SK-N-SH (cell line): ENCODE measurements at regions not wholly inside any gene's neighbourhood (a gene's known extent, or its start where the extent isn't known, plus 50 kb on each side); places are given as distances from the start of the nearest gene placed in this dataset.

Source experiments
- CTCF ChIA-PET: fragments of 300-600, 350-600 bp; formaldehyde crosslinking; extraction: SDS; loops from one replicate; lab custom pipeline; 2021; lab: Yijun Ruan, JAX
- POLR2A ChIA-PET: fragments of 350-600 bp; sonication (Branson Sonifier 250); formaldehyde crosslinking; extraction: SDS; loops from one replicate; lab custom pipeline; 2020; ENCODE audit warnings: antibody characterized with exemption, inconsistent platforms; lab: Yijun Ruan, JAX
- DNase-seq: peaks from one replicate; pipeline ENCODE4 v3.0.0; 2012
- H2AFZ ChIP-seq: fragments of 200-600 bp; sonication (generic); 2 replicates; pipeline ENCODE4 v1.8.1; 2016; ENCODE audit warnings: antibody characterized with exemption, mild to moderate bottlenecking, low read depth
- H3F3A ChIP-seq: fragments of 200-600 bp; sonication (generic); replicated peaks from 2 replicates; pipeline ENCODE3; 2016; ENCODE audit warnings: antibody characterized with exemption, mild to moderate bottlenecking; ENCODE audit not compliant: insufficient read depth
- H3K27ac ChIP-seq, 2 experiments: fragments of 200-500 bp in 1 of 2; fragments of 200-600 bp in 1 of 2; sonication (Bioruptor generic) in 1 of 2; sonication (generic), shearing (Covaris generic) in 1 of 2; 2 replicates each; pipeline versions ENCODE4 v1.5.1 to v1.6.1; 2014 to 2016; ENCODE audit warnings: low read depth in 2 of 2, inconsistent platforms in 1 of 2, low read length in 1 of 2, mild to moderate bottlenecking in 1 of 2, mixed read lengths in 1 of 2
- H3K27me3 ChIP-seq: fragments of 200-600 bp; sonication (generic), shearing (Covaris generic); 2 replicates; pipeline ENCODE4 v1.6.1; 2016; ENCODE audit warnings: mixed run types; ENCODE audit not compliant: insufficient read depth
- H3K36me3 ChIP-seq, 2 experiments: fragments of 200-500 bp in 1 of 2; fragments of 200-600 bp in 1 of 2; sonication (Bioruptor generic) in 1 of 2; sonication (generic) in 1 of 2; replicated peaks in 1 of 2; 2 replicates each; pipeline versions ENCODE3 to v1.5.1; 2014 to 2016; ENCODE audit warnings: low read length in 1 of 2, mild to moderate bottlenecking in 1 of 2; ENCODE audit not compliant: insufficient read depth in 2 of 2, control insufficient read depth in 1 of 2
- H3K4me1 ChIP-seq, 2 experiments: fragments of 200-500 bp in 1 of 2; fragments of 200-600 bp in 1 of 2; sonication (Bioruptor generic) in 1 of 2; sonication (generic), shearing (Covaris generic) in 1 of 2; 2 replicates each; pipeline versions ENCODE4 v1.5.1 to v1.6.1; 2014 to 2016; ENCODE audit warnings: low read depth in 1 of 2, low read length in 1 of 2, mixed run types in 1 of 2; ENCODE audit not compliant: insufficient read depth in 2 of 2, control insufficient read depth in 1 of 2
- H3K4me2 ChIP-seq: fragments of 200-600 bp; sonication (generic), shearing (Covaris generic); 2 replicates; pipeline ENCODE4 v1.6.1; 2017; ENCODE audit warnings: mixed run types
- H3K4me3 ChIP-seq, 2 experiments: fragments of 200-500 bp in 1 of 2; fragments of 200-600 bp in 1 of 2; sonication (Bioruptor generic) in 1 of 2; sonication (generic), shearing (Covaris generic) in 1 of 2; 2 replicates each; pipeline versions ENCODE4 v1.5.1 to v1.8.1; 2014 to 2016; ENCODE audit warnings: low read depth in 2 of 2, inconsistent platforms in 1 of 2, low read length in 1 of 2, mild to moderate bottlenecking in 1 of 2, mixed read lengths in 1 of 2, moderate library complexity in 1 of 2
- H3K79me2 ChIP-seq: fragments of 200-600 bp; sonication (generic); 2 replicates; pipeline ENCODE4 v1.8.1; 2017; ENCODE audit warnings: mild to moderate bottlenecking; ENCODE audit not compliant: insufficient read depth
- H3K9ac ChIP-seq: fragments of 200-600 bp; sonication (generic); 2 replicates; pipeline ENCODE4 v1.6.1; 2017; ENCODE audit warnings: mixed run types
- H3K9me2 ChIP-seq: fragments of 200-600 bp; sonication (generic); 2 replicates; pipeline ENCODE4 v1.6.1; 2017; ENCODE audit warnings: mixed run types
- H3K9me3 ChIP-seq: fragments of 200-600 bp; sonication (generic); 2 replicates; pipeline ENCODE4 v1.6.1; 2017; ENCODE audit warnings: mixed run types, mild to moderate bottlenecking, moderate library complexity
- H4K20me1 ChIP-seq: fragments of 200-600 bp; sonication (generic); 2 replicates; pipeline ENCODE4 v1.6.1; 2017; ENCODE audit warnings: mild to moderate bottlenecking, mixed run types; ENCODE audit not compliant: insufficient read depth
- CHD2 ChIP-seq: fragments of 150-350 bp; IDR thresholded peaks from 2 replicates; pipeline ENCODE4 v1.6.1; 2018; ENCODE audit warnings: low read length; ENCODE audit not compliant: partially characterized antibody
- EP300 ChIP-seq, 2 experiments: IDR thresholded peaks; 2 replicates each; pipeline versions ENCODE4 v1.4.0 to v1.6.1; 2012; ENCODE audit warnings: borderline replicate concordance in 1 of 2, low read depth in 1 of 2, low read length in 1 of 2
- FOSL2 ChIP-seq: IDR thresholded peaks from 2 replicates; pipeline ENCODE4 v1.4.0; 2012; ENCODE audit warnings: low read depth, mild to moderate bottlenecking, moderate library complexity, borderline replicate concordance
- FOXJ3 ChIP-seq: sonication (generic); formaldehyde crosslinking; IDR thresholded peaks from 2 replicates; pipeline ENCODE4 v1.5.1; 2020; ENCODE audit warnings: mild to moderate bottlenecking, missing genetic modification reagents
- GABPA ChIP-seq: IDR thresholded peaks from 2 replicates; pipeline ENCODE4 v1.4.0; 2012; ENCODE audit warnings: low read depth, mild to moderate bottlenecking
- JUND ChIP-seq: IDR thresholded peaks from 2 replicates; pipeline ENCODE4 v1.4.0; 2012
- MXI1 ChIP-seq: IDR thresholded peaks from 2 replicates; pipeline ENCODE4 v1.6.1; 2012; ENCODE audit warnings: mild to moderate bottlenecking, low read depth, low read length, improper control_type of control experiment
- NFIC ChIP-seq: IDR thresholded peaks from 2 replicates; pipeline ENCODE4 v1.4.0; 2012; ENCODE audit warnings: borderline replicate concordance
- NRF1 ChIP-seq: IDR thresholded peaks from 2 replicates; pipeline ENCODE4 v1.6.1; 2012; ENCODE audit warnings: low read depth, mild to moderate bottlenecking, low read length
- POLR2AphosphoS5 ChIP-seq: IDR thresholded peaks from 2 replicates; pipeline ENCODE4 v1.6.1; 2012; ENCODE audit warnings: low read depth, low read length
- RAD21 ChIP-seq: IDR thresholded peaks from 2 replicates; pipeline ENCODE4 v1.6.1; 2012; ENCODE audit warnings: mild to moderate bottlenecking, low read length
- RCOR1 ChIP-seq: fragments of 150-350 bp; IDR thresholded peaks from 2 replicates; pipeline ENCODE4 v1.6.1; 2017; ENCODE audit warnings: antibody characterized with exemption, low read length
- SIN3A ChIP-seq: IDR thresholded peaks from 2 replicates; pipeline ENCODE4 v1.6.1; 2012; ENCODE audit warnings: low read depth, mild to moderate bottlenecking, low read length, moderate library complexity, borderline replicate concordance
- TEAD4 ChIP-seq: IDR thresholded peaks from 2 replicates; pipeline ENCODE4 v1.4.0; 2012; ENCODE audit warnings: mild to moderate bottlenecking, borderline replicate concordance; ENCODE audit not compliant: insufficient read depth
- WGBS: methylation state at CpG from one replicate; pipeline ENCODE4 v1.1.6; 2017; ENCODE audit warnings: low lambda C conversion rate; 5-methylcytosine and 5-hydroxymethylcytosine counted together
- TF ChIP-seq, protein P1 (sequence below): IDR thresholded peaks from 2 replicates; pipeline ENCODE4 v1.4.0; 2012; ENCODE audit warnings: low read depth, borderline replicate concordance
- TF ChIP-seq, protein P2 (sequence below): fragments of 200-600 bp; sonication (generic); IDR thresholded peaks from 2 replicates; pipeline ENCODE4 v1.6.1; 2017; ENCODE audit warnings: antibody characterized with exemption, mild to moderate bottlenecking, moderate library complexity
- TF ChIP-seq, protein P3 (sequence below): fragments of 150-350 bp; IDR thresholded peaks from 2 replicates; pipeline ENCODE4 v1.6.1; 2017; ENCODE audit warnings: antibody characterized with exemption, low read length, low read depth, borderline replicate concordance
- TF ChIP-seq, protein P4 (sequence below): fragments of 150-350 bp; IDR thresholded peaks from 2 replicates; pipeline ENCODE4 v1.6.1; 2016; ENCODE audit warnings: mild to moderate bottlenecking, low read depth, low read length

DNA sequence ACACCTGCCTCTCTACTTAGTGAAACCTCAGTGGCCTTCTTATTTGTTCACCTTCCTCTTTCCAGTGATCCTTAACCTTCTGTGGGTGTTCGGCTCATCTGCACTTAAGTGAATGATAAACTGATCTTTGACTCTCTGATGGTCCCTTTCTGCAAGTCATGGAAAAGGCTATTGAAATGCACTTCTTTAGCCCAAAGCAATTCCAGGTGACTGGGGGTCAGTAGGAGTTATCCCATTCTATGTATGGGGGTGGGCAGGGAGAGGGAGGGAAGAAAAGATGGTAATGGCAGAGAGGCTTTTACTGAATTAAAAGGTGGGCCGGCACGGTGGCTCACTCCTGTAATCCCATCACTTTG, 170.8 kb downstream of the RGS9 start:
- Histone ChIP-seq H3K36me3 (no peaks in the 10 kb centered on the region), H3F3A (no peaks in the 10 kb centered on the region), H3K27me3 (peaks cover 30% of the 10 kb centered on the region; the same call in 1 of the 2 replicates), H3K9ac (no peak overlapping the region), H3K9me3 (no peaks in the 10 kb centered on the region), H3K4me1 (no peaks in the 10 kb centered on the region), H2AFZ (no peak overlapping the region), H3K9me2 (no peaks in the 10 kb centered on the region), H4K20me1 (no peaks in the 10 kb centered on the region), H3K4me3 (no peak overlapping the region), H3K79me2 (no peaks in the 10 kb centered on the region), H3K4me2 (no peak overlapping the region), H3K27ac (no peak overlapping the region)
- POLR2A ChIA-PET, result no interaction called here
- TF ChIP-seq FOXJ3 (CRISPR knock-in tag) (no peak), NRF1 (no peak), NFIC (no peak), TEAD4 (no peak), MXI1 (no peak), SIN3A (no peak), FOSL2 (no peak), RAD21 (no peak), GABPA (no peak), JUND (no peak), POLR2AphosphoS5 (no peak), EP300 (IDR thresholded peaks at IDR 0.05; ENCODE audit: borderline replicate concordance in 1 of 2, low read depth in 1 of 2, low read length in 1 of 2) (no peak), CHD2 (no peak), RCOR1 (no peak)
- TF ChIP-seq, protein P1, sequence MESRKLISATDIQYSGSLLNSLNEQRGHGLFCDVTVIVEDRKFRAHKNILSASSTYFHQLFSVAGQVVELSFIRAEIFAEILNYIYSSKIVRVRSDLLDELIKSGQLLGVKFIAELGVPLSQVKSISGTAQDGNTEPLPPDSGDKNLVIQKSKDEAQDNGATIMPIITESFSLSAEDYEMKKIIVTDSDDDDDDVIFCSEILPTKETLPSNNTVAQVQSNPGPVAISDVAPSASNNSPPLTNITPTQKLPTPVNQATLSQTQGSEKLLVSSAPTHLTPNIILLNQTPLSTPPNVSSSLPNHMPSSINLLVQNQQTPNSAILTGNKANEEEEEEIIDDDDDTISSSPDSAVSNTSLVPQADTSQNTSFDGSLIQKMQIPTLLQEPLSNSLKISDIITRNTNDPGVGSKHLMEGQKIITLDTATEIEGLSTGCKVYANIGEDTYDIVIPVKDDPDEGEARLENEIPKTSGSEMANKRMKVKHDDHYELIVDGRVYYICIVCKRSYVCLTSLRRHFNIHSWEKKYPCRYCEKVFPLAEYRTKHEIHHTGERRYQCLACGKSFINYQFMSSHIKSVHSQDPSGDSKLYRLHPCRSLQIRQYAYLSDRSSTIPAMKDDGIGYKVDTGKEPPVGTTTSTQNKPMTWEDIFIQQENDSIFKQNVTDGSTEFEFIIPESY, result no peak
- TF ChIP-seq, protein P2, sequence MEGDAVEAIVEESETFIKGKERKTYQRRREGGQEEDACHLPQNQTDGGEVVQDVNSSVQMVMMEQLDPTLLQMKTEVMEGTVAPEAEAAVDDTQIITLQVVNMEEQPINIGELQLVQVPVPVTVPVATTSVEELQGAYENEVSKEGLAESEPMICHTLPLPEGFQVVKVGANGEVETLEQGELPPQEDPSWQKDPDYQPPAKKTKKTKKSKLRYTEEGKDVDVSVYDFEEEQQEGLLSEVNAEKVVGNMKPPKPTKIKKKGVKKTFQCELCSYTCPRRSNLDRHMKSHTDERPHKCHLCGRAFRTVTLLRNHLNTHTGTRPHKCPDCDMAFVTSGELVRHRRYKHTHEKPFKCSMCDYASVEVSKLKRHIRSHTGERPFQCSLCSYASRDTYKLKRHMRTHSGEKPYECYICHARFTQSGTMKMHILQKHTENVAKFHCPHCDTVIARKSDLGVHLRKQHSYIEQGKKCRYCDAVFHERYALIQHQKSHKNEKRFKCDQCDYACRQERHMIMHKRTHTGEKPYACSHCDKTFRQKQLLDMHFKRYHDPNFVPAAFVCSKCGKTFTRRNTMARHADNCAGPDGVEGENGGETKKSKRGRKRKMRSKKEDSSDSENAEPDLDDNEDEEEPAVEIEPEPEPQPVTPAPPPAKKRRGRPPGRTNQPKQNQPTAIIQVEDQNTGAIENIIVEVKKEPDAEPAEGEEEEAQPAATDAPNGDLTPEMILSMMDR, result no peak
- TF ChIP-seq, protein P3, sequence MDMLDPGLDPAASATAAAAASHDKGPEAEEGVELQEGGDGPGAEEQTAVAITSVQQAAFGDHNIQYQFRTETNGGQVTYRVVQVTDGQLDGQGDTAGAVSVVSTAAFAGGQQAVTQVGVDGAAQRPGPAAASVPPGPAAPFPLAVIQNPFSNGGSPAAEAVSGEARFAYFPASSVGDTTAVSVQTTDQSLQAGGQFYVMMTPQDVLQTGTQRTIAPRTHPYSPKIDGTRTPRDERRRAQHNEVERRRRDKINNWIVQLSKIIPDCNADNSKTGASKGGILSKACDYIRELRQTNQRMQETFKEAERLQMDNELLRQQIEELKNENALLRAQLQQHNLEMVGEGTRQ, result no peak
- TF ChIP-seq, protein P4, sequence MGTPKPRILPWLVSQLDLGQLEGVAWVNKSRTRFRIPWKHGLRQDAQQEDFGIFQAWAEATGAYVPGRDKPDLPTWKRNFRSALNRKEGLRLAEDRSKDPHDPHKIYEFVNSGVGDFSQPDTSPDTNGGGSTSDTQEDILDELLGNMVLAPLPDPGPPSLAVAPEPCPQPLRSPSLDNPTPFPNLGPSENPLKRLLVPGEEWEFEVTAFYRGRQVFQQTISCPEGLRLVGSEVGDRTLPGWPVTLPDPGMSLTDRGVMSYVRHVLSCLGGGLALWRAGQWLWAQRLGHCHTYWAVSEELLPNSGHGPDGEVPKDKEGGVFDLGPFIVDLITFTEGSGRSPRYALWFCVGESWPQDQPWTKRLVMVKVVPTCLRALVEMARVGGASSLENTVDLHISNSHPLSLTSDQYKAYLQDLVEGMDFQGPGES, result no peak
- CTCF ChIA-PET, result interaction anchor here (1.1 kb wide), 1 partner anchor 18 kb away, joined by 3 read pairs; no protein-coding TSS in a partner anchor
- DNase-seq, result no peak
- WGBS, result 61% methylated on average over 3 of the region's 3 CpGs
